ENCODE measurements at regions not wholly inside any gene's neighbourhood (a gene's known extent, or its start where the extent isn't known, plus 50 kb on each side); places are given as distances from the start of the nearest gene placed in this dataset.
"Not testable (repeated sequence)": the region's sequence is repeated elsewhere in the genome, so short reads cannot be mapped to it uniquely, and the experiment has no call there.

DNA sequence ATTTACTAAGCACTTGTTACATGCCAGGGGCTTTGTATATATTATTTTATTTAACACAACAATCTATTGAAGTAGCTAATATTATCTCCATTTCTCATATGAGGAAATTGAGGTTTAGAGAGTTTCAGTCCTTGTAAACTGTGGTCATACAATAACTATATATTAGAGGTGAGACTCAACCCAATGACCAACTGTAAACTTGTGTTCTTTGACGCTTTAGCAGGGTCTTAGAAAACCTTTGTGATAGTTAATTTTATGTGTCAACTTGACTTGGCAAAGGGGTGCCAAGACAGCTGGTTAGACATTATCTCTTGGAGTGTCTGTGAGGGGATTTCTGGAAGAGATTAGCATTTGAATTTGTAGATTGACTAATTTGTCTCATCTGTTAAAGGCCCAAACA, 252.4 kb upstream of the B3GALT2 start:
- Histone ChIP-seq H3K4me3 (replicated peaks; ENCODE audit: insufficient read depth, low read length) (no peak overlapping the region), H3K27ac (replicated peaks) (no peak overlapping the region), H3K27me3 (ENCODE audit: insufficient read depth, poor library complexity, severe bottlenecking) (no peaks in the 10 kb centered on the region)
- no peak for DNase-seq (ENCODE audit: low read depth in 1 of 2, low spot score in 1 of 2)
- TF ChIP-seq CTCF (IDR thresholded peaks at IDR 0.05; ENCODE audit: insufficient read depth, low read length) = no peak
- TF ChIP-seq, protein P1, sequence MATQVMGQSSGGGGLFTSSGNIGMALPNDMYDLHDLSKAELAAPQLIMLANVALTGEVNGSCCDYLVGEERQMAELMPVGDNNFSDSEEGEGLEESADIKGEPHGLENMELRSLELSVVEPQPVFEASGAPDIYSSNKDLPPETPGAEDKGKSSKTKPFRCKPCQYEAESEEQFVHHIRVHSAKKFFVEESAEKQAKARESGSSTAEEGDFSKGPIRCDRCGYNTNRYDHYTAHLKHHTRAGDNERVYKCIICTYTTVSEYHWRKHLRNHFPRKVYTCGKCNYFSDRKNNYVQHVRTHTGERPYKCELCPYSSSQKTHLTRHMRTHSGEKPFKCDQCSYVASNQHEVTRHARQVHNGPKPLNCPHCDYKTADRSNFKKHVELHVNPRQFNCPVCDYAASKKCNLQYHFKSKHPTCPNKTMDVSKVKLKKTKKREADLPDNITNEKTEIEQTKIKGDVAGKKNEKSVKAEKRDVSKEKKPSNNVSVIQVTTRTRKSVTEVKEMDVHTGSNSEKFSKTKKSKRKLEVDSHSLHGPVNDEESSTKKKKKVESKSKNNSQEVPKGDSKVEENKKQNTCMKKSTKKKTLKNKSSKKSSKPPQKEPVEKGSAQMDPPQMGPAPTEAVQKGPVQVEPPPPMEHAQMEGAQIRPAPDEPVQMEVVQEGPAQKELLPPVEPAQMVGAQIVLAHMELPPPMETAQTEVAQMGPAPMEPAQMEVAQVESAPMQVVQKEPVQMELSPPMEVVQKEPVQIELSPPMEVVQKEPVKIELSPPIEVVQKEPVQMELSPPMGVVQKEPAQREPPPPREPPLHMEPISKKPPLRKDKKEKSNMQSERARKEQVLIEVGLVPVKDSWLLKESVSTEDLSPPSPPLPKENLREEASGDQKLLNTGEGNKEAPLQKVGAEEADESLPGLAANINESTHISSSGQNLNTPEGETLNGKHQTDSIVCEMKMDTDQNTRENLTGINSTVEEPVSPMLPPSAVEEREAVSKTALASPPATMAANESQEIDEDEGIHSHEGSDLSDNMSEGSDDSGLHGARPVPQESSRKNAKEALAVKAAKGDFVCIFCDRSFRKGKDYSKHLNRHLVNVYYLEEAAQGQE (IDR thresholded peaks at IDR 0.05; ENCODE audit: insufficient replicate concordance, low read depth) = no peak
- no peak for TF ChIP-seq GABPA (IDR thresholded peaks at IDR 0.05; ENCODE audit: low read depth)
- TF ChIP-seq SPI1 (IDR thresholded peaks at IDR 0.05; ENCODE audit: borderline replicate concordance, low read depth) = no peak
- TF ChIP-seq POLR2AphosphoS5 (IDR thresholded peaks at IDR 0.05; ENCODE audit: low read depth) = no peak

DNA sequence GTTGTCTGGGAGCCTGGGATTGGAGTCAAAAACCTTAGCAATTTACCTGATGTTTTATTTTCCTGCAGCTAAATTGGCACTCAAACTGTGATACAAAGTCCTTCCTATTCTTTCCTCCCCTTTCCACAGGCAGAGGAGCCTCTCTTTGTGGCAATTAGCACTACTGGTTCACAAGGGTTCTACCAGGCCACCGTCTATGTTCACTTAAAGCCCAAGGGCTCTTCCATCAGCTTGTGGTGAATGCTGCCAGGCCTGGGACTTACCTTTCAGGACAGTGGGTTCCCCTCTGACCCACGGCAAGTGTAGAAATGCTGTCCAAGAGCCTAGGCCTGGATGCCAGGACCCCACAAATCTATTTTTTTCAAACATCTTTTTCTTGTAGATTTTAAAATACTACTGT, 251.9 kb upstream of the B3GALT2 start:
- DNase-seq (ENCODE audit: low read depth in 1 of 2, low spot score in 1 of 2) = no peak
- TF ChIP-seq POLR2AphosphoS5 (IDR thresholded peaks at IDR 0.05; ENCODE audit: low read depth) (no peak), CTCF (IDR thresholded peaks at IDR 0.05; ENCODE audit: insufficient read depth, low read length) (no peak), SPI1 (IDR thresholded peaks at IDR 0.05; ENCODE audit: borderline replicate concordance, low read depth) (no peak), GABPA (IDR thresholded peaks at IDR 0.05; ENCODE audit: low read depth) (no peak)
- TF ChIP-seq, protein P1 (IDR thresholded peaks at IDR 0.05; ENCODE audit: insufficient replicate concordance, low read depth) = no peak
- no peaks in the 10 kb centered on the region for H3K27me3 ChIP-seq (ENCODE audit: insufficient read depth, poor library complexity, severe bottlenecking)
- H3K4me3 ChIP-seq (replicated peaks; ENCODE audit: insufficient read depth, low read length) = no peak overlapping the region
- H3K27ac ChIP-seq (replicated peaks) = no peak overlapping the region

- H3K27me3 ChIP-seq (ENCODE audit: insufficient read depth, poor library complexity, severe bottlenecking) = no peaks in the 10 kb centered on the region
- H3K4me3 ChIP-seq (replicated peaks; ENCODE audit: insufficient read depth, low read length) = no peak overlapping the region
- no peak overlapping the region for H3K27ac ChIP-seq (replicated peaks)
- no peak for TF ChIP-seq POLR2AphosphoS5 (IDR thresholded peaks at IDR 0.05; ENCODE audit: low read depth)
- TF ChIP-seq, protein P1 (IDR thresholded peaks at IDR 0.05; ENCODE audit: insufficient replicate concordance, low read depth) = no peak
- no peak for TF ChIP-seq GABPA (IDR thresholded peaks at IDR 0.05; ENCODE audit: low read depth)
- TF ChIP-seq CTCF (IDR thresholded peaks at IDR 0.05; ENCODE audit: insufficient read depth, low read length) = no peak
- no peak for TF ChIP-seq SPI1 (IDR thresholded peaks at IDR 0.05; ENCODE audit: borderline replicate concordance, low read depth)
- no peak for DNase-seq (ENCODE audit: low read depth in 1 of 2, low spot score in 1 of 2)
Observed at GRCh38 chr1:193437785-193438184, 251.4 kb upstream of the B3GALT2 start.

- H3K27ac ChIP-seq (replicated peaks); H3K4me3 ChIP-seq (replicated peaks; ENCODE audit: insufficient read depth, low read length); DNase-seq (ENCODE audit: low read depth in 1 of 2, low spot score in 1 of 2); H3K27me3 ChIP-seq (ENCODE audit: insufficient read depth, poor library complexity, severe bottlenecking): not testable (repeated sequence)
Observed at GRCh38 chr1:193437333-193437732, 250.9 kb upstream of the B3GALT2 start.

Data from HL-60 (cell line).